Right lobe of liver (tissue), 4 donors: ENCODE measurements at regions not wholly inside any gene's neighbourhood (a gene's known extent, or its start where the extent isn't known, plus 50 kb on each side); places are given as distances from the start of the nearest gene placed in this dataset.

Experiments
- CTCF ChIP-seq, 4 donors: fragments of 200-600 bp in 3 of 4; fragments of 450-650 bp in 1 of 4; IDR thresholded peaks; one replicate each; pipeline versions ENCODE4 v1.5.1 to v1.8.0; 2016 to 2022; ENCODE audit warnings: antibody characterized with exemption in 4 of 4, mild to moderate bottlenecking in 2 of 4
- POLR2A ChIP-seq: fragments of 450-650 bp; IDR thresholded peaks from one replicate; pipeline ENCODE4 v1.6.1; 2017; ENCODE audit warnings: antibody characterized with exemption, mild to moderate bottlenecking
- donor health status: DM: no; HTN: no; CAD: no.
- donor health status: DM: no; HTN: no; CAD: no.
- donor health status: DM: no; HTN: yes; CAD: no.

DNA sequence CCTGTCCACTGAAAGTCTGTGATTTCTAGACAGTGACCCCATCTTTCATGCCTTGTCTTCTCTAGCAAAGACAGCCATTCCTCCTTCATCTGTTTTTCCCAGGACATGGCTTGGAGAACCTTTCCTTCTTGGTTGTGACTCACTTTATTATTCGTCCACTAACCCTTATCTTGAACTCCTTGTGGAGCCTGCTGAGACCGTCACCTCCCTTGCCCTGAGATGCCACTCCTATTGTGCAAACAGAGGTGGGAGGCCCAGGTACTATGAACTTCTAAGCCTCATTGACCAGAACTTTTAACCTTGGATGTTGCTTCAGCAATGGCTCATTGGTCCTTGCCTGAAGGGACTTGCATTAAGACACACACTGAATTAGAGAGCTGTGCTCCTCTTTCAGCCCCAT, 117.5 kb downstream of the FOXD2 start:
- TF ChIP-seq CTCF (IDR thresholded peaks at IDR 0.05) (no peak), POLR2A (no peak)
